H1 (cell line): ENCODE measurements at regions not wholly inside any gene's neighbourhood (a gene's known extent, or its start where the extent isn't known, plus 50 kb on each side); places are given as distances from the start of the nearest gene placed in this dataset.

Experiments used
- CTCF ChIA-PET: fragments of 300-600 bp; sonication (Branson Sonifier 250); formaldehyde crosslinking; loops from one replicate; lab custom pipeline; 2021; ENCODE audit not compliant: partially characterized antibody; lab: Charles Lee
- POLR2A ChIA-PET: fragments of 300-600 bp; sonication (Branson Sonifier 250); formaldehyde crosslinking; loops from one replicate; lab custom pipeline; 2021; ENCODE audit warnings: inconsistent platforms; ENCODE audit not compliant: partially characterized antibody; lab: Charles Lee
- DNase-seq, 2 experiments: peaks; one replicate each; pipeline versions ENCODE4 v3.0.0 to v3.0.0-alpha.2; 2010 to 2022; ENCODE audit warnings: low spot score in 2 of 2, low read depth in 1 of 2, mixed read lengths in 1 of 2
- FAIRE-seq: peaks from 2 replicates; lab custom pipeline; 2011; peaks lifted over from hg19 to GRCh38; lab: Jason Lieb, UNC
- H2AFZ ChIP-seq: 2 replicates; pipeline ENCODE4 v1.8.1; 2012; ENCODE audit warnings: low read length, inconsistent platforms
- H2AK5ac ChIP-seq: 2 replicates; pipeline ENCODE4 v1.6.1; 2013; ENCODE audit warnings: low read depth, low read length
- H2BK120ac ChIP-seq: replicated peaks from 2 replicates; pipeline ENCODE3; 2013; ENCODE audit warnings: low read depth, low read length, inconsistent platforms
- H2BK12ac ChIP-seq: 2 replicates; pipeline ENCODE4 v1.6.1; 2013; ENCODE audit warnings: low read depth, low read length
- H2BK15ac ChIP-seq: 2 replicates; pipeline ENCODE4 v1.6.1; 2013; ENCODE audit warnings: low read length
- H2BK20ac ChIP-seq: 2 replicates; pipeline ENCODE4 v1.6.1; 2013; ENCODE audit warnings: low read length
- H2BK5ac ChIP-seq: 2 replicates; pipeline ENCODE4 v1.6.1; 2013; ENCODE audit warnings: low read depth, low read length
- H3K14ac ChIP-seq: 2 replicates; pipeline ENCODE4 v1.6.1; 2013; ENCODE audit warnings: inconsistent platforms; ENCODE audit not compliant: insufficient read length
- H3K18ac ChIP-seq: 2 replicates; pipeline ENCODE4 v1.6.1; 2013; ENCODE audit warnings: low read length; ENCODE audit errors: extremely low read depth
- H3K23ac ChIP-seq: 2 replicates; pipeline ENCODE4 v1.6.1; 2013; ENCODE audit warnings: inconsistent platforms; ENCODE audit not compliant: insufficient read length
- H3K23me2 ChIP-seq: 2 replicates; pipeline ENCODE4 v1.6.1; 2013; ENCODE audit warnings: low read depth, low read length
- H3K27ac ChIP-seq: 2 replicates; pipeline ENCODE4 v1.6.1; 2011; ENCODE audit warnings: low read depth, low read length, inconsistent platforms
- H3K27me3 ChIP-seq, 4 experiments: replicated peaks in 1 of 4; 1 replicate in 1 of 4; 2 replicates in 3 of 4; pipeline versions ENCODE4 v1.6.1 to v1.8.1; 2011 to 2013; ENCODE audit warnings: low read length in 3 of 4, mild to moderate bottlenecking in 3 of 4, inconsistent platforms in 2 of 4, mixed read lengths in 2 of 4, moderate library complexity in 1 of 4; ENCODE audit not compliant: control insufficient read depth in 3 of 4, insufficient read depth in 3 of 4; ENCODE audit errors: extremely low read depth in 1 of 4
- H3K36me3 ChIP-seq, 4 experiments: 2 replicates each; pipeline versions ENCODE4 v1.6.1 to v1.8.1; 2011 to 2013; ENCODE audit warnings: mild to moderate bottlenecking in 4 of 4, low read length in 3 of 4, moderate library complexity in 2 of 4, control low read depth in 1 of 4, inconsistent platforms in 1 of 4; ENCODE audit not compliant: insufficient read depth in 4 of 4, control insufficient read depth in 2 of 4
- H3K4ac ChIP-seq: replicated peaks from 2 replicates; pipeline ENCODE3; 2013; ENCODE audit warnings: low read length, low read depth, mixed read lengths, inconsistent platforms; ENCODE audit not compliant: insufficient read length
- H3K4me1 ChIP-seq, 4 experiments: replicated peaks in 1 of 4; 1 replicate in 1 of 4; 2 replicates in 3 of 4; pipeline versions ENCODE4 v1.6.1 to v1.8.1; 2011 to 2013; ENCODE audit warnings: low read length in 3 of 4, inconsistent platforms in 2 of 4, mixed read lengths in 1 of 4; ENCODE audit not compliant: insufficient read depth in 4 of 4, control insufficient read depth in 3 of 4
- H3K4me2 ChIP-seq, 2 experiments: 2 replicates each; pipeline versions ENCODE4 v1.6.1 to v1.8.1; 2011 to 2013; ENCODE audit warnings: low read depth in 2 of 2, low read length in 2 of 2, control low read depth in 1 of 2, inconsistent platforms in 1 of 2, mild to moderate bottlenecking in 1 of 2; ENCODE audit not compliant: insufficient read depth in 1 of 2
- H3K4me3 ChIP-seq, 4 experiments: fragments of 200-600, 300-600 bp in 1 of 4; sonication (generic), shearing (Covaris generic), sonication (Bioruptor Twin) in 1 of 4; 2 replicates each; pipeline versions ENCODE4 v1.5.1 to v1.8.1; 2011 to 2016; ENCODE audit warnings: low read length in 4 of 4, low read depth in 3 of 4, control low read depth in 2 of 4, inconsistent platforms in 2 of 4, mild to moderate bottlenecking in 2 of 4, mixed read lengths in 1 of 4, moderate library complexity in 1 of 4; ENCODE audit not compliant: insufficient read depth in 2 of 4; ENCODE audit errors: extremely low read depth in 1 of 4
- H3K56ac ChIP-seq: replicated peaks from 2 replicates; pipeline ENCODE3; 2013; ENCODE audit warnings: low read depth, mild to moderate bottlenecking, mixed read lengths, low read length, inconsistent platforms; ENCODE audit not compliant: insufficient read length
- H3K79me1 ChIP-seq: 2 replicates; pipeline ENCODE4 v1.6.1; 2013; ENCODE audit warnings: low read depth, low read length, control low read depth
- H3K79me2 ChIP-seq, 2 experiments: 2 replicates each; pipeline versions ENCODE4 v1.6.1 to v1.8.1; 2012 to 2013; ENCODE audit warnings: low read length in 2 of 2, mild to moderate bottlenecking in 2 of 2, inconsistent platforms in 1 of 2; ENCODE audit not compliant: insufficient read depth in 2 of 2, control insufficient read depth in 1 of 2
- H3K9ac ChIP-seq, 4 experiments: replicated peaks in 1 of 4; 1 replicate in 1 of 4; 2 replicates in 3 of 4; pipeline versions ENCODE4 v1.6.1 to v1.8.1; 2011 to 2013; ENCODE audit warnings: low read depth in 3 of 4, low read length in 3 of 4, control low read depth in 2 of 4, mild to moderate bottlenecking in 2 of 4, moderate library complexity in 2 of 4, inconsistent platforms in 1 of 4; ENCODE audit errors: extremely low read depth in 1 of 4
- H3K9me3 ChIP-seq, 2 experiments: 2 replicates each; pipeline versions ENCODE4 v1.6.1 to v1.8.1; 2012 to 2013; ENCODE audit warnings: mild to moderate bottlenecking in 2 of 2, moderate library complexity in 2 of 2, control low read depth in 1 of 2, inconsistent platforms in 1 of 2, low read depth in 1 of 2, low read length in 1 of 2, mixed read lengths in 1 of 2; ENCODE audit not compliant: insufficient read depth in 2 of 2
- H4K20me1 ChIP-seq, 2 experiments: replicated peaks in 1 of 2; 2 replicates each; pipeline versions ENCODE3 to v1.8.1; 2011 to 2013; ENCODE audit warnings: inconsistent platforms in 2 of 2, low read length in 2 of 2, mild to moderate bottlenecking in 1 of 2; ENCODE audit not compliant: insufficient read depth in 2 of 2, control insufficient read depth in 1 of 2
- H4K5ac ChIP-seq: 2 replicates; pipeline ENCODE4 v1.6.1; 2013; ENCODE audit warnings: low read length, low read depth, mixed read lengths, inconsistent platforms; ENCODE audit not compliant: insufficient read length
- H4K8ac ChIP-seq: 2 replicates; pipeline ENCODE4 v1.8.0; 2013; ENCODE audit warnings: mild to moderate bottlenecking, moderate library complexity, low read length, inconsistent platforms; ENCODE audit not compliant: insufficient read depth; ENCODE audit errors: extremely low read depth
- H4K91ac ChIP-seq: replicated peaks from 2 replicates; pipeline ENCODE3; 2013; ENCODE audit warnings: low read length, mixed read lengths, inconsistent platforms; ENCODE audit not compliant: insufficient read length
- CBX8 ChIP-seq: fragments of 300-800, 300-1000 bp; sonication (generic); IDR thresholded peaks from 2 replicates; pipeline ENCODE4 v1.7.1; 2016; ENCODE audit warnings: low read depth, low read length, borderline replicate concordance
- GTF2F1 ChIP-seq: IDR thresholded peaks from 2 replicates; pipeline ENCODE4 v1.6.1; 2012; ENCODE audit warnings: low read depth, low read length, improper control_type of control experiment, borderline replicate concordance
- POU5F1 ChIP-seq: IDR thresholded peaks from 2 replicates; pipeline ENCODE4 v1.6.1; 2011; ENCODE audit warnings: low read depth, mild to moderate bottlenecking, low read length, moderate library complexity
- SP4 ChIP-seq: IDR thresholded peaks from 2 replicates; pipeline ENCODE4 v1.6.1; 2012; ENCODE audit warnings: low read length, inconsistent platforms
- YY1 ChIP-seq: IDR thresholded peaks from 2 replicates; pipeline ENCODE4 v1.6.1; 2011; ENCODE audit warnings: low read depth, mild to moderate bottlenecking, low read length
- WGBS, 2 experiments: shearing (Covaris generic) in 1 of 2; methylation state at CpG; one replicate each; pipeline versions ENCODE4 v1.1.6 to v1.1.7; 2013 to 2015; ENCODE audit warnings: low lambda C conversion rate in 2 of 2, mixed read lengths in 2 of 2, inconsistent platforms in 1 of 2, low coverage in 1 of 2, missing lambda C conversion rate in 1 of 2; ENCODE audit not compliant: insufficient replicate concordance in 2 of 2, insufficient coverage in 1 of 2, insufficient read length in 1 of 2; ENCODE audit errors: extremely low coverage in 1 of 2, missing lambda C conversion rate in 1 of 2; 5-methylcytosine and 5-hydroxymethylcytosine counted together
- TF ChIP-seq, protein P1 (sequence below): IDR thresholded peaks from 2 replicates; pipeline ENCODE4 v1.6.1; 2012; ENCODE audit warnings: inconsistent platforms
- TF ChIP-seq, protein P2 (sequence below): IDR thresholded peaks from 2 replicates; pipeline ENCODE4 v1.6.1; 2012; ENCODE audit warnings: low read length, inconsistent platforms

DNA sequence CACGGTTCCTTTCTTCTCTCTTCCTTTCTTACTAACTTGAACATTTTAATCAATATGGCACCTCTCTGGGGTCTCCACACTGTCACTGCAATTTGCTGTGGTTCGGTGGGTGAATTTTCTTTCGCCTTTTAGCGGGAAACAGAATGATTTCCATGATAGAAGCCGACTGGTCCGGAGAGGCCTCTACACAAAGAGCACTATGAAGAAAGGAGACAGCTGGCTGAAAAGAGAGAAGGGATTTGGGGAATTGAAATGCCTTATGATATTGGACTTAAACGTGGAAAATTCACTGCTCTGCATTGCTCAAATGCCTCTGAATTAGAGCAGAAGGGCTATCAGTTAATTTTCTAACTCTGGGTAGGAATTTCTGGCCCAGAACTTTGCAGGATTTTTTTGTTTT, 55.9 kb downstream of the KCNA5 start:
- no peaks in the 10 kb centered on the region; a peak in 1 of 7 replicates for H3K4me1 ChIP-seq
- no peak overlapping the region for H3K4ac ChIP-seq
- H3K79me2 ChIP-seq, result no peaks in the 10 kb centered on the region
- no peak overlapping the region for H2BK15ac ChIP-seq
- no peak overlapping the region for H2BK5ac ChIP-seq
- no peak for DNase-seq
- no peaks in the 10 kb centered on the region for H3K23me2 ChIP-seq
- 84% methylated on average over 7 of the region's 7 CpGs; no CpG with 5 or more reads in 1 of the 2 experiments for WGBS, 2 experiments
- no peaks in the 10 kb centered on the region for H3K9me3 ChIP-seq
- TF ChIP-seq GTF2F1 (no peak), CBX8 (no peak), YY1 (no peak), POU5F1 (no peak), SP4 (no peak)
- TF ChIP-seq, protein P1, sequence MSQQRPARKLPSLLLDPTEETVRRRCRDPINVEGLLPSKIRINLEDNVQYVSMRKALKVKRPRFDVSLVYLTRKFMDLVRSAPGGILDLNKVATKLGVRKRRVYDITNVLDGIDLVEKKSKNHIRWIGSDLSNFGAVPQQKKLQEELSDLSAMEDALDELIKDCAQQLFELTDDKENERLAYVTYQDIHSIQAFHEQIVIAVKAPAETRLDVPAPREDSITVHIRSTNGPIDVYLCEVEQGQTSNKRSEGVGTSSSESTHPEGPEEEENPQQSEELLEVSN, result no peak
- TF ChIP-seq, protein P2, sequence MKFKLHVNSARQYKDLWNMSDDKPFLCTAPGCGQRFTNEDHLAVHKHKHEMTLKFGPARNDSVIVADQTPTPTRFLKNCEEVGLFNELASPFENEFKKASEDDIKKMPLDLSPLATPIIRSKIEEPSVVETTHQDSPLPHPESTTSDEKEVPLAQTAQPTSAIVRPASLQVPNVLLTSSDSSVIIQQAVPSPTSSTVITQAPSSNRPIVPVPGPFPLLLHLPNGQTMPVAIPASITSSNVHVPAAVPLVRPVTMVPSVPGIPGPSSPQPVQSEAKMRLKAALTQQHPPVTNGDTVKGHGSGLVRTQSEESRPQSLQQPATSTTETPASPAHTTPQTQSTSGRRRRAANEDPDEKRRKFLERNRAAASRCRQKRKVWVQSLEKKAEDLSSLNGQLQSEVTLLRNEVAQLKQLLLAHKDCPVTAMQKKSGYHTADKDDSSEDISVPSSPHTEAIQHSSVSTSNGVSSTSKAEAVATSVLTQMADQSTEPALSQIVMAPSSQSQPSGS, result no peak
- H2AK5ac ChIP-seq, result no peak overlapping the region
- no peak overlapping the region for H3K14ac ChIP-seq
- no peak overlapping the region for H3K4me3 ChIP-seq
- no peak overlapping the region for H3K56ac ChIP-seq
- no peak overlapping the region for H3K18ac ChIP-seq
- no peak overlapping the region for H2BK12ac ChIP-seq
- H3K27me3 ChIP-seq, result no peaks in the 10 kb centered on the region; a peak in 2 of 7 replicates
- H4K20me1 ChIP-seq, result no peaks in the 10 kb centered on the region
- H4K91ac ChIP-seq, result no peak overlapping the region
- CTCF ChIA-PET, result no interaction called here
- no peak overlapping the region for H3K4me2 ChIP-seq
- no peak overlapping the region for H3K23ac ChIP-seq
- no peak for FAIRE-seq
- no peak overlapping the region for H3K9ac ChIP-seq
- no peaks in the 10 kb centered on the region for H3K79me1 ChIP-seq
- H3K27ac ChIP-seq, result no peak overlapping the region
- H4K5ac ChIP-seq, result no peak overlapping the region
- H3K36me3 ChIP-seq, result no peaks in the 10 kb centered on the region
- no peak overlapping the region for H4K8ac ChIP-seq
- H2BK20ac ChIP-seq, result no peak overlapping the region
- POLR2A ChIA-PET, result no interaction called here
- H2AFZ ChIP-seq, result no peak overlapping the region
- H2BK120ac ChIP-seq, result no peak overlapping the region
